Activated CD4-positive, alpha-beta T cell treated with anti-CD3 and anti-CD28 coated beads, Interleukin-10, Interleukin-2, amounts not matched to agents 100 ng/mL and 50 ng/mL, durations not matched to agents 16 hours and 8 hours (primary cell): ENCODE measurements at regions not wholly inside any gene's neighbourhood (a gene's known extent, or its start where the extent isn't known, plus 50 kb on each side); places are given as distances from the start of the nearest gene placed in this dataset.
A peak's percentile ranks its signal among the peaks of the same experiment; 100 is the strongest.

Source experiments
- DNase-seq: peaks from one replicate; pipeline ENCODE4 v3.0.0-alpha.2; 2020

GRCh38 chr3:76011121-76011520 is 225.8 kb upstream of the ZNF717 start:
- no peak for DNase-seq

- no peak for DNase-seq
Observed at GRCh38 chr3:76015496-76015895, 230.1 kb upstream of the ZNF717 start.

GRCh38 chr3:76016111-76016510 is 230.8 kb upstream of the ZNF717 start:
- DNase-seq: no peak

GRCh38 chr3:76016769-76017439 is 231.6 kb upstream of the ZNF717 start:
- DNase-seq: no peak

- no peak for DNase-seq
Observed at GRCh38 chr3:76021376-76021775, 236.0 kb upstream of the ZNF717 start.

DNA sequence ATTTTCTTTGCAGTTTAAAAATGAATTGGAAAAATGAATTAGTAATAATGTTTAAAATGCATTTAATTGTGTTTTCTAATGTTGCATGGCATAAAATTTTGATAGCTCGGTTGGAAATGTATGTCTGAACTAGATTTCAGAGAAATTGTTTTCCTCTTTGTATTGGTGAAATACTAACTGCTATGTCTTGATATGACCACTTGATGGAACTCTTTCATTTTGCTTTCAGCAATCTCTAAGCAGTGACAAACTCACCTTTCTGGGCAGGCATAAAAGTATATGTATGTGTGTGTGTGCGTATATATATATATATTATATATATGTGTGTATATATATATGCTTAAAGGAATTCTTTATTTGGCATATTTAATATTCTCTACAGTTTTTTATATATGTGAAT is 239.3 kb upstream of the ZNF717 start:
- no peak for DNase-seq

DNA sequence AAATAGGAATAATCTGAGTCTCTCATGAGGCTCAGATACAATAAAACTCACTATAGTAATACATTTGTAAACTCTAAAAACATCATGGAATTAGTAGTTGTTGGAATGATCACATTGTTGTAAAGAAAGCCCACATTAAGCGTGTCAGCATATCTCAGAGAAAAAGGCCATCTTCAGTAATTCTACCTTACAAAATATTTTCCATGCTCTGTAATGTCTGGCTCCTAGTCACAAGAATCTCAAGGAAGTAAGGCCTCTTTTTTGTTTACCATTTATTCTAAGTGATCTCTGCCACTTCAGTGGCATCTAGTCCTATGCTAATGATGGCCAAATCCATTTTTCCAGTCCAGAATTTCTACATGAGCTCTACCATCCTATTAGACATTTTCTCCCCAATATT is 240.2 kb upstream of the ZNF717 start:
- DNase-seq: no peak

GRCh38 chr3:76026379-76026778 is 241.0 kb upstream of the ZNF717 start:
- no peak for DNase-seq

DNA sequence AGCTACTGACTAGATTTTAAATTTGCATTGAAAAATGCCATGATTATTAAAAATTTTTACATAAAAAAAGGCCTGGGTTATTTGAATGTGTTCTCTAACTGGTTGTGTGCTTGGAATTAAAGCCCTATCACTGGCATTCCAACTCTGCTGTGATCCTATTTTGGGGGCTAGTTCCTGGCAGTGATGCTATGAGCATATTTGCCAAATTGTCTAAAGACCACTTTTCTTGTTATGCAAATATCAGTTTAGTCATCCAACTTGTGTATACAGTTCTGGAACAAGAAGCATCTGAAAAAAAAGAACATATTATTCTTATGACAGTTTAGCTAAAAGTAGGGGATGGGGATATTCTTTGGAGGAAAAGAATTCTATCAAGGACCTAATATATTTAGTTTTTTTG is 243.4 kb upstream of the ZNF717 start:
- no peak for DNase-seq

DNA sequence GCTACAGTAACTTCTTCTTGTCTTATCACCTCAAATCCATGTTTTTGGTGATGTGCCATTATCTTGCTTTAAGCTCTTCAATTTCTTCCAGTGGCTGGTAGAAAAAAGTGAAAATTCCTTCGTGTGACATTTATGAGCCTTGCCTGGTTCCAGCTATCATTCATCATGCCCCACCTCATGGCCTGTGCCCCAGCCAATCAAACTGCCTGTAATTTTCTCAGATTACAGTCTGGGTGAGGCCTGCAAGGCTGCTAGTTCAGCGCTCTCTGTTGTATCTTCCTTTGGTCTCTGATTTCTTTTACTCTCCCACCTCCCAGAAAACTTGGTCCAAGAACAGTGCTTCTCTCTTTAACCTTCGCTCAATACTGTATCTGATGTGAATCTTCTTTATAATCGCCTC is 249.3 kb upstream of the ZNF717 start:
- DNase-seq: no peak

- no peak for DNase-seq
Observed at GRCh38 chr3:76035117-76035516, 249.8 kb upstream of the ZNF717 start.

- no peak for DNase-seq
Observed at GRCh38 chr3:76038949-76039348, 253.6 kb upstream of the ZNF717 start.

GRCh38 chr3:76039431-76039830 is 254.1 kb upstream of the ZNF717 start:
- DNase-seq: no peak

- DNase-seq: no peak
Observed at GRCh38 chr3:76040946-76041345, 255.6 kb upstream of the ZNF717 start.

DNA sequence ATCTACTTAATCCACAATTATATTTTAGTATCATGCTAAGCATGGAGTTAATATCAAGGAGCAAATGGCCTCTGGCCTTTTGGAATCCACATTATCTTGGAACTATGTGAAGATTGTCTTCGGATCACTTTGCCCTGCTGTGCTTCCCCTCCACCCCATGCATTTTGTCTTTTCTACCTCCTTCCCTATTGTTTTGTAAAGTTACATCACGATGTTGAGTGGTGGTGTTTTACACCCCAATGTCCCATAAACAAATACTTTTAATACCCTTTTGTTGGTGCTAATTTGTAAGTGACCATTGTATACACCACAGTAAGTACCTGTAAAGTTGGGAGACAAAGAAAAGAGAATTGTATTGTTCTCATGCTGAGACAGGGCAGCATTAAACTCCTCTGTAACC is 258.4 kb upstream of the ZNF717 start:
- DNase-seq: no peak

- DNase-seq: peak; percentile 10
Observed at GRCh38 chr3:76044601-76045600, 259.6 kb upstream of the ZNF717 start.

GRCh38 chr3:76047368-76047767 is 262.0 kb upstream of the ZNF717 start:
- no peak for DNase-seq

DNA sequence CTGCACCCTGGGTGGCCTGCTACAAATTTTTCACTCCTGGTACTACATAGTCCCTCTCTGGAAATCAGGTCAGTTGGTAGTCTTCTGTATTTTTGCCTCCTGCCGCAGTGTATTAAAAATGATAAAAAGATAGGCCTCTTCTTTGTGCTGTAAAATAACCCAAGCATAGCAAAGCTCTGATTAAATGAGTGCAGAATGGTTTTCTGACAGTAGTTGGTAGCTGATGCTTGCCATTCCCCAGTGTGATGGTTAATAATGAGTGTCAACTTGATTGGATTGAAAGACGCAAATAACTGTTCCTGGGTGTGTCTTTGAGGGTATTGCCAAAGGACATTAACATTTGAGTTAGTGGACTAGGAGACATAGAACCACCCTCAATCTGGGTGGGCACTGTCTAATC is 264.4 kb upstream of the ZNF717 start:
- DNase-seq: no peak

- DNase-seq: no peak
Observed at GRCh38 chr3:76051145-76051544, 265.8 kb upstream of the ZNF717 start.

DNA sequence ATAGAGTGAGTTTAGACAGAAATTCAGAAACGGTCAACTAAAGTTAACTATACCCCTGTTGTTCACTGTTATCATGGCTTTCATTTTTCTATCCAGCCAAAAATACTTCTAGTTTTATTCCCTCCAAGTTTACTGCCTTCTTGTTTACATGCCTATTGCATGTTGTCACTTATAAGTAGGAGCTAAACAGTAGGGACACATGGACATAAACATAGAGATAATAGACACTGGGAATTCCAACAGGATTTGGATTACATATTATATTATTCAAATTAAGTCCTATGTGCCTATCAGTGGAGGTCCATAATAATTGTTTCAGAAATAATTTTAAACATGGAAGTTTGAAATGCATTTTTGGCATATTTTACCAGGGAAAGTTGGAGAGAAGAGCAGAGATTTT is 269.1 kb upstream of the ZNF717 start:
- no peak for DNase-seq

GRCh38 chr3:76061654-76062053 is 276.3 kb upstream of the ZNF717 start:
- DNase-seq: no peak

- DNase-seq: no peak
Observed at GRCh38 chr3:76063019-76063418, 277.7 kb upstream of the ZNF717 start.

DNA sequence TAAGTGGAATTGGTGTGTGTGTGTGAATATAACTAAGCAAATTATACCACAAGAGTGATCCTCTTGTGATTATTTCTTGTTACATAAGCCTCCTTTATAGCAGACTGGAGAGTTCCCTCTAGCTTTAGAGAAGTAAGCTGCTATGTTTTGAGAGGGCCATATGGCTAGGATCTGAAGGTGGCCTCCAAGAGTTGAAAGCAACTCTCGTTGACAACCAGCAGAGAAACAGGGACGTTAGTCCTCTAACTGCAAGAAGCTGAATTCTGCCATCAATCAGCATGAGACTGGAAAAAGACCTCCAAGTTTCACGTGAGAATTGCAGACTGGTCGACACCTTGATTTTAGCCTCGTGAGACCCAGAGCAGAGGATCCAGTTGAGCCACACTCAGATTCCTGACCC is 278.5 kb upstream of the ZNF717 start:
- no peak for DNase-seq

DNA sequence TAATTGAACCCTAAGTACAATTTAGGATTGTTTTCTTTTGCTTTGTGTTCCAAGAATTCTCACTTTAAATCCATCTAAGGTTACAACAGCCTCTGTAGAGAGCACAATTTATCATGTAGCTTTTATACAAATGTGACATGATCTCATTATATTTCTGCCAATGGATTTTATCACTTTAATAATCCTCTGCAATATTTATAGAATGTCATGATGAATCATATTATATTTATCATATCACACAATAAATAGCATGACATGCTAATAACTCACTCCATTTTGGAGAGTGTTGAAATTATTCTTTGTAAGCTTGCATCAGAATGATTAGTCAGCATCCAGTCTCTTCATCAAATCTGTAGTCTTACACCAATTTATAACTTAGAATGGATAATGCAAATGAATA is 280.6 kb upstream of the ZNF717 start:
- DNase-seq: no peak
